Spinal cord (tissue), 9 donors: ENCODE measurements at regions not wholly inside any gene's neighbourhood (a gene's known extent, or its start where the extent isn't known, plus 50 kb on each side); places are given as distances from the start of the nearest gene placed in this dataset.
A peak's percentile ranks its signal among the peaks of the same experiment; 100 is the strongest.

Experiments used
- DNase-seq, 6 donors: peaks; one replicate each; pipeline versions ENCODE4 v3.0.0 to v3.0.0-alpha.2; 2013 to 2015; ENCODE audit warnings: low spot score in 6 of 6, low read depth in 4 of 6
- H3K27ac ChIP-seq: one replicate; pipeline ENCODE4 v1.5.1; 2013; ENCODE audit warnings: low read depth, low read length, control low read depth
- H3K27me3 ChIP-seq: one replicate; pipeline ENCODE4 v1.6.1; 2013; ENCODE audit warnings: low read length; ENCODE audit not compliant: control insufficient read depth, insufficient read depth
- H3K36me3 ChIP-seq: one replicate; pipeline ENCODE4 v1.6.1; 2013; ENCODE audit warnings: low read length; ENCODE audit not compliant: control insufficient read depth, insufficient read depth
- H3K4me1 ChIP-seq: one replicate; pipeline ENCODE4 v1.6.1; 2013; ENCODE audit warnings: low read length; ENCODE audit not compliant: control insufficient read depth, insufficient read depth
- H3K4me3 ChIP-seq: one replicate; pipeline ENCODE4 v1.5.1; 2013; ENCODE audit warnings: low read depth, low read length, control low read depth
- H3K9me3 ChIP-seq: one replicate; pipeline ENCODE4 v1.6.1; 2013; ENCODE audit warnings: low read length; ENCODE audit not compliant: control insufficient read depth, insufficient read depth
- WGBS: methylation state at CpG from one replicate; pipeline ENCODE4 v1.1.5; 2013; ENCODE audit warnings: missing lambda C conversion rate; ENCODE audit not compliant: insufficient coverage; 5-methylcytosine and 5-hydroxymethylcytosine counted together
- donor health status: healthy.

DNA sequence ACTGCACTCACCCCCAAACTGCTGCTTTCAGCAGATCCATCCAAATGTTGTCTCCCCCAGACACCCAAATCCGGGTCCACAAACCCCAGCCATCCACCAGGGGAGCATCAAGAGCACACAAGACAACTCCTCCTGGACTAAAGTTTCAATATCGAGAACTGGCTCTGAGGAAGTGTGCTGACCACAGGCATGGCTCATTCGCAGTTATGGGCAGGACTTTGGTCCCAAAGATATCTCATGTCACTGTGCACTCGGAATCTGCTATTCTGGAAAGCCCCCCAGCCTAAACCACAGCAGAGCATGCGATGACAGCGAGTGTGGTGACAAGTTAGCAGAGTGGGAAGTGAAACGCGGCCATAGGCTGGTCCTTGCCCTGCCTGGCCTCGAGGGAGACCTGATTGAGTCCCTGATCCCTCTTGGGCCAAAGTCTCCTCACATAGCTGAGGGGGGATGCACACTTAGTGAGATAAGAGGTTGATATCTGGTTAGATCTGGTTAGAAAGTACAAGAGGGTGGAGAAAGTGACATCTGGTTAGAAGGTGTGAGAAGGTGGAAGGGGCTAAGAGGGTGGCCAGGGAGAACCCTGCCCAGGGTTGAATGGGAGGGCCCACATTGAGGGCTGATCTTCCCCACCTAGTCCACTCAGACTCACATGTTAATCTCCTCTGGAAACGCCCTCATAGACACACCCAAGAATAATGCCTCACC is 149.7 kb downstream of the MRPL14 start:
- WGBS = 87% methylated on average over 9 of the region's 10 CpGs

DNA sequence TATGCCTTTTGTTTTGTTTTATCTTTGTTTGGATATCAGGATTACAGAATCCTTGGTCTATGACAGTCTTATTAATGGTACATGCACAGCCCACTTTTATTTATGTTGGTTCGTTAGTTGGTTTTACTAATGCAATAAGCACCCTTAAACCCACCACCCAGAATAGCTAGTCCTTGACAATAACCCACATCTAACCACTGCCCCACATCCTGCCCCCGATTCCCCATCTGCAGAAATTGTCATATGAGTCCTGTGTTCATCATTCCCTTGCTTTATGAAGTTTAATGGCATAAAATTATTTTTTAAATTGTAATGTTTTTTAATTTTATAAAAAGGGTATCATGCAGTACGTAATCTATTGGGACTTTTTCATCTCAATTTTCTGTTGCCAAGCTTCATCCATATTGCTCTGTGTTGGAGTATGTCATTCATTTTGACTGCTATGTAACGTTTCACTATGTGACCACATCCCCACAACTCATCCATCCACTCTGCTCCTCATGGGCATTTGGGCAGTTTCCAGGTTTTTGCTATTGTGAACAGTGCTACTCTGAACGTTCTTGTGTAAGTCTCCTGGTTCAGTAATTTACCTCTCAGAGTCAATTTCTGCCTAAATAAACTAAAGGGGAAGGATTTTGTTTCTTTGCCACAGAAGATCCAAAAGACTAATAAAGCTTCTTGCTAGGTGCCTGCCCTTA is 150.4 kb downstream of the MRPL14 start:
- no peak for DNase-seq
- no peak overlapping the region for H3K27ac ChIP-seq
- no peaks in the 10 kb centered on the region for H3K36me3 ChIP-seq
- H3K27me3 ChIP-seq = peaks cover 4% of the 10 kb centered on the region
- peaks cover 29% of the 10 kb centered on the region for H3K4me1 ChIP-seq
- H3K4me3 ChIP-seq = no peak overlapping the region
- H3K9me3 ChIP-seq = no peaks in the 10 kb centered on the region
- no CpG with 5 or more reads among the region's 5 CpGs for WGBS

More for the DNA sequence above, 149.7 kb downstream of the MRPL14 start:
- DNase-seq = no peak
- Histone ChIP-seq H3K36me3 (no peaks in the 10 kb centered on the region), H3K4me3 (no peak overlapping the region), H3K9me3 (no peaks in the 10 kb centered on the region), H3K27me3 (peaks cover 4% of the 10 kb centered on the region), H3K27ac (no peak overlapping the region), H3K4me1 (peaks cover 22% of the 10 kb centered on the region)

DNA sequence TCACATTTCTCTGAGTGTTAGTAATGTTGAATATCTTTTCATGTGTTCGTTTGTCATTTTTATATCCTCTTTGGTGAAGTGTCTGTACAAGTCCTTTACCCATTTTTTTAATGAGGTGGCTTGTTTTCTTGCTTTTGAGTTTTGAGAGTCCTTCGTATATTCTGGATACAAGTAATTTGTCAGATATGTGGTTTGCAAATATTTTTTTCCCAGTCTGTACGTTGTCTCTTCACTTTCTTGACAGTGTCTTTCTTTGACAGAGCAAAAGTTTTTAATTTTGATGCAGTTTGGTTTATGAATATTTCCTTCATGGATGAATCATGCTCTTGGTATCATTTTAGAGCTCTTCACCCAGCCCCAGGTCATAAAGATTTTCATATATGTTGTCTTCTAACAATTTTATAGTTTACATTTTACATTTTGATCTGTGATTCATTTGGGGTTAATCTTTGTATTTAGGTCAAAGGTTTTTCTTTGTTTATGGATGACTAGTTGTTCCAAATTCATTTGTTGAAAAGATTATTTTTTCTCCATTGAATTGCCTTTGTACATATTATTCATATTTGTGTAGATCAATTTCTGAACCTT is 152.5 kb downstream of the MRPL14 start:
- Histone ChIP-seq H3K4me1 (peaks cover 19% of the 10 kb centered on the region), H3K4me3 (no peak overlapping the region), H3K9me3 (no peaks in the 10 kb centered on the region), H3K27ac (no peak overlapping the region), H3K36me3 (no peaks in the 10 kb centered on the region), H3K27me3 (peaks cover 4% of the 10 kb centered on the region)
- DNase-seq = no peak
- WGBS = no CpG with 5 or more reads among the region's 3 CpGs

DNA sequence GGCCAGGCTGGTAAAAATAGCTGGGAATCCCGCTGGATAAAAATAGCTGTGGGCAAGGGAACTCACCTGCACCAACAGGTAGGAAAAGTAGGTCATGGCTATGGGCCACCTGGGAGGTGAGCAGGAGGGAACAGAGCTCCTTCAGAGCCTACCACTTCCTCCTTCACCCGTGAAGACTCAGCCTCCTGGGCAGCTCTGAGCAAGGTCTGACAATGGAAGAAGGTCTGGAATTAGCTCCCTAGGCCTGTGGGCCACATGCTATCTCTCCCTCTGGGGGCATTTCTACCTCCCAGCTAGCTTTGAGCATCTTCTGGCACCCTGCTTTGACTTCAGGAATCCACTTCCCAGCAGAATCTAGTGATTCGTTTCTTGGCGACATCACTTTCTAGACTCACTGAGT is 153.9 kb downstream of the MRPL14 start:
- Histone ChIP-seq H3K4me1 (peaks cover 19% of the 10 kb centered on the region), H3K27ac (no peak overlapping the region), H3K9me3 (no peaks in the 10 kb centered on the region), H3K27me3 (peaks cover 3% of the 10 kb centered on the region), H3K36me3 (no peaks in the 10 kb centered on the region), H3K4me3 (no peak overlapping the region)
- 86% methylated on average over 1 of the region's 4 CpGs for WGBS
- no peak for DNase-seq

DNA sequence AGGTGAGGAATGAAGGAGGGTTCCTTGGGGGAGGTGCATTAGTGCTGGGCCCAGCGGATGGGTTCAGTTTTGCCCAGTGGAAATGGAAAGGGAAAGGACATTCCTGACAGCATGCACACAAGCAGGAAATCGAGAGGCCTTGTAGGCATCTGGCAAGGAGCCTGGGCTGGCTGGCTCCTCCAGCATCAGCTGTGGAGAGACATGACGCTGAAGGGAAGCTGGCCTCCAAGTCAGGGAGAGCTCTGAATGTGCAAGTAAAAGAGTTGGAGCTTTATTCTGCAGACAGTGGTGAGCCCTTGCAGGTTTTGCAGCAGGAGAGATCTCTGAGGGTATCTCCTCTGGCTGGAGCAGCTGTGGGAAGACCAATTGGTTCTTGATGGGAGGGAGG is 154.3 kb downstream of the MRPL14 start:
- H3K4me1 ChIP-seq = peaks cover 22% of the 10 kb centered on the region
- 27% methylated on average over 3 of the region's 3 CpGs for WGBS
- H3K36me3 ChIP-seq = no peaks in the 10 kb centered on the region
- no peak overlapping the region for H3K4me3 ChIP-seq
- DNase-seq = peak in 5 of 6 donors; percentile 47 to 93 (median 50)
- H3K9me3 ChIP-seq = no peaks in the 10 kb centered on the region
- H3K27ac ChIP-seq = no peak overlapping the region
- H3K27me3 ChIP-seq = no peaks in the 10 kb centered on the region

DNA sequence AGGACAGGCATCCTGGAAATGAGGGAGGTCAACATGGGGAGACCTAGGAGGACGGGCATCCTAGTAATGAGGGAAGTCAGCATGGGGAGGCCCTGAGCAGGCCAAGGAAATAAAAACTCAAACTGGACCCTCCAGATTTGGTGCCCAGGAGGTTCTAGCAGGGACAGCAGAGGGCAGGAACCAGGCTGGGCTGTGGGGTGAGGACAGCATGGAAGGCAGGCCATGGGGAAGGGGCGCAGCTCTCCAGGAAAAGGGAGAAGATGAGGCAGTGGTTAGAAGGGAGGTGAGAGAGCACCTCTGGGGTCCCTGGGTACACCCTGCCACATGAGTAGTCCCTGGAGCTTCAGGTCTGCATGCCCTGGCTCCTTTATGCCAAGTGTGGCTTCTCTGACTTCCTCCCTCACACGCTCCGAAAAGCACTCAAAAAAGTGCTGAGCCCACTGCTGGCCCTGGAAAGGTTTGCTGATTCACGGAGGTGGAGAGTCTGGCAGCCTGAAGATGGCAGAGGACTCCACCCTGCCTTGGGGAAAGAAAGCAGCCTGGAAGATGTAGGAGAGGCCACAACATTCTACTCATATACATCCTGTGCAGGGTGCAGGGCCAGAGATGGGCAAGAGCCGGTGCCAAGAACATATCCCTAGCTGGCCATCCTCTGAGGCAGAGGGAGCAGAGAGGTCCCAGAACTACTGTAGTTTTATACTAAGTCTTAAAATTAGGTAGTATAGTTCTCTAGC is 154.9 kb downstream of the MRPL14 start:
- Histone ChIP-seq H3K36me3 (no peaks in the 10 kb centered on the region), H3K4me3 (no peak overlapping the region), H3K4me1 (peaks cover 22% of the 10 kb centered on the region), H3K27ac (no peak overlapping the region), H3K27me3 (no peaks in the 10 kb centered on the region), H3K9me3 (no peaks in the 10 kb centered on the region)
- DNase-seq = peak in 1 of 6 donors; percentile 5
- WGBS = 96% methylated on average over 4 of the region's 6 CpGs

DNA sequence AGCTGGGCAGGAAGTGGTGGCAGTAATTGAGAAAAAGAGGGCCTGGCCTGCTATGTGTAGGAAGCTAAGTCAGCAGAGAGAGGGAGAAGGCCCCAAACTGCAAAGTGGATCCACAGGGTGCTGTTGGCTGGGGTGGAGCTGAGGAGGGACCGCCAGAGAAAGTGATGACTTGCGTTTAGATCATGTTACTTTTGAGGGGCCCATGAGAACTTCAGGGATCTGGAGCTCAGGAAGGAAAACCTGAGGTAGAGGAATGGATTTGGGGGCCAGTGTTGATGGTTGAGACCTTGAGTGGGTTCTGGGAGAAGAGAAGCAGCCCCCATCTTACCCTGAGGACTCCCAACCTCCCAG is 155.5 kb downstream of the MRPL14 start:
- WGBS = 88% methylated on average over 2 of the region's 2 CpGs
- Histone ChIP-seq H3K9me3 (no peaks in the 10 kb centered on the region), H3K27ac (no peak overlapping the region), H3K4me1 (peaks cover 22% of the 10 kb centered on the region), H3K36me3 (no peaks in the 10 kb centered on the region), H3K4me3 (no peak overlapping the region), H3K27me3 (no peaks in the 10 kb centered on the region)
- no peak for DNase-seq

DNA sequence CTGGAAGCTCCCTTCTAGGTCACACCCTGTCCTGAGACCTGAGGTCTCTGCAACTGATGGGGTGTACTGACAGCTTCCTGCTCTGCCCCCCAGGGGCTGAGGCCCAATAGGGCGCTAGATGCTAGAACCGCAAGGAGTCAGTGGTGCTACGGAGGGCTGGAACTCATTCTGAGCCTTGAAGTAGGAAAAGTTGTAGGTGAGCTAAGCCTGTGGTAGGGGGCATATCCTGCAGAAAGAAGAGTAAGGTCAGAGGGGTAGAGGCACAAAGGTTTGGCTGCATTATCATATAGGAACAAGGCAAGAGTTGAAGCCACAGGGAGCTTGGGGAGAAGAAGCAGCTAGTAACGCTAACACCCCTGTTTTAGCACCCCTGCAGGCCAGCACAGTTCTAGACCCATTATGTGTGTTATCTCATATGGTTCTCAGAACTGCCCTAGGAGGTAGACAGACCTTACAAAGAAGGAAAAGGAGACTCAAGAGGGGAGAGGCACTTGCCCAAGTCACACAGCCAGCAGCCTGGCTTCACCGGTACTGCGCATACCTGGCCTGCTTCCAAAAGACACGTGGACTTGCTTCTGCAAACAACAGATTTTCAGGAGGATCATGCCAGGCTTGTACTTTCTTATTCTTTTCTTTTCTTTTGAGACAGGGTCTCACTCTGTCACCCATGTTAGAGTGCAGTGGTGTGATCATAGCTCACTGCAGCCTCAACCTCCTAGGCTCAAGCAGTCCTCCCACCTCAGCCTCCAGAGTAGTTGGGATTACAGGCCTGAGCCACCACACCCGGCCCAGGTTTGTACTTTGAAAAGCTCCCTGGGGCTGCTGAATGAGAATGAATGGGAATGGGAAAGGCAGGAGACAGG is 156.1 kb downstream of the MRPL14 start:
- Histone ChIP-seq H3K9me3 (no peaks in the 10 kb centered on the region), H3K4me1 (peaks cover 22% of the 10 kb centered on the region), H3K27ac (no peak overlapping the region), H3K27me3 (no peaks in the 10 kb centered on the region), H3K36me3 (no peaks in the 10 kb centered on the region), H3K4me3 (no peak overlapping the region)
- WGBS = 78% methylated on average over 6 of the region's 8 CpGs
- peak in 1 of 6 donors; percentile 33 for DNase-seq
